ENCODE measurements at regions not wholly inside any gene's neighbourhood (a gene's known extent, or its start where the extent isn't known, plus 50 kb on each side); places are given as distances from the start of the nearest gene placed in this dataset.

DNA sequence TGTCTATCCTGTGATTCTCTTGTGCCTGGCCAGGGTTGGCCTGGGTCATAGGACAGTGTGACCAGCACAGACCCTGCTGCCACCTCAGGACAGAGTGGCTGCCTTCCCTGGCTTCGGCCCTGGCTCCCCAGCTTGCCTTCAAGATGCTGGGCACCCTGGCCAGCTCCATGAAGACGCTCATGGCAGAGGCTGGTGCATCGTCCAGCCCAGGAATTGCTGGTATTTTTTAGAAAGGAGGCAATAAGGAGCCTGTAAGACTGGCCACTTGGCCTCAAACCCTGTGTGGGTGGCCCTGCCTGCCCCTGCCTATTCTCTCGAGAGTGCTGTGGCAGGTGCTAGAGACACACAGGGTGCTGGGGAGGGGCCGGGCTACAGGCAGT, 70.4 kb upstream of the ACTRT2 start:
- peak overlapping the region in 1 of 2 donors; percentile 10 for H3K27ac ChIP-seq
- H3K36me3 ChIP-seq = no peaks in the 10 kb centered on the region
- no peaks in the 10 kb centered on the region for H3K27me3 ChIP-seq (replicated peaks; ENCODE audit: insufficient read depth)
- peaks cover 10 to 31% of the 10 kb centered on the region in 2 donors for H3K4me1 ChIP-seq (ENCODE audit: control insufficient read depth in 1 of 2, low read depth in 2 of 2)
- DNase-seq (ENCODE audit: low spot score) (no peak), ATAC-seq (ENCODE audit: insufficient number of reproducible peaks, low FRiP score, low read depth) (no peak)
- no peak overlapping the region for H3K4me3 ChIP-seq
- peaks cover 8% of the 10 kb centered on the region for H3K9me3 ChIP-seq
- TF ChIP-seq CTCF (IDR thresholded peaks at IDR 0.05) = no peak

DNA sequence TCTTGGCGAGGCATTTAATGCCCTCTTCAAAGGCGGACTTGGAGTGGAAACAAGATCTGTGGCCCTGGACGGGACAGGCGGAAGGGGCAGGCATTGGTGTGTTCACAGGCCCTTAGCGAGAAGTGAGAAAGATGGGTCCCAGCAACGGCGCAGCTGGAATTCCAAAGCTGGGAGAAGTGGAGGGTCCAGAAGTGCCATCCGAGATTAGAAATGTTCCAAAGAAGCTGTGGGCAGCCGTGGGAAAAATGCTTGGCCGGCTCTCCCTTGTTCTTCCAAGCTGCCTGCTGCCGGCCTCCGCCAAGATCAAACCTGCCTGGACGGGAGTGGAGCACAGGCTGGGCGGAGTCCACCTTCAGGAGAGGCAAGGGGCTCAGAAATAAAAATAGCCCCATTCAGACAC, 69.4 kb upstream of the ACTRT2 start:
- Histone ChIP-seq H3K36me3 (no peaks in the 10 kb centered on the region), H3K27me3 (replicated peaks; ENCODE audit: insufficient read depth) (no peaks in the 10 kb centered on the region), H3K9me3 (peaks cover 8% of the 10 kb centered on the region), H3K27ac (peak overlapping the region; percentile 10 to 60), H3K4me1 (ENCODE audit: control insufficient read depth in 1 of 2, low read depth in 2 of 2) (peaks cover 10 to 31% of the 10 kb centered on the region in 2 donors), H3K4me3 (no peak overlapping the region)
- DNase-seq (ENCODE audit: low spot score) (no peak), ATAC-seq (ENCODE audit: insufficient number of reproducible peaks, low FRiP score, low read depth) (no peak)
- no peak for TF ChIP-seq CTCF (IDR thresholded peaks at IDR 0.05)

DNA sequence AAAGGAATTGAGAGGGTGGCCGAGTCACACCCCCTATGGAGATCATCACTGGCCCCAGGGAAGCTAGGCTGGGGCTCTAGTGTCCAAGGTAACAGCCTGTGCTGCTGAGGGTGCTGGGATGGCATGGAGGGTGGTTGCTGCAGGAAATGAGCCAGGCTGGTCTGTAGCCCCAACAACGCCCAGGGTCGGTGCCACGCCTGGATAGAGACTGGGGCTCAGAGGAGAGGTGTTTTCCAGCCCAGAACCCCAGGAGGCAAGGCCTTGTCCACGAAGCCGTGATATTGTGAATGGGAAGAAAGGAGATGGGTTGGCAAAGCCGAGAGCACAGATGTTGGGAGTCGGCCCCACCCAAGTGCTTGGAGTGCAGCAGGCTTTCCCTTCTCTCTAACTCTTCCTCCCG, 68.9 kb upstream of the ACTRT2 start:
- Histone ChIP-seq H3K27ac (no peak overlapping the region), H3K4me3 (no peak overlapping the region), H3K4me1 (ENCODE audit: control insufficient read depth in 1 of 2, low read depth in 2 of 2) (peaks cover 10 to 31% of the 10 kb centered on the region in 2 donors), H3K27me3 (replicated peaks; ENCODE audit: insufficient read depth) (no peaks in the 10 kb centered on the region), H3K36me3 (no peaks in the 10 kb centered on the region), H3K9me3 (peaks cover 8% of the 10 kb centered on the region)
- DNase-seq (ENCODE audit: low spot score) (no peak), ATAC-seq (ENCODE audit: insufficient number of reproducible peaks, low FRiP score, low read depth) (no peak)
- no peak for TF ChIP-seq CTCF (IDR thresholded peaks at IDR 0.05)

DNA sequence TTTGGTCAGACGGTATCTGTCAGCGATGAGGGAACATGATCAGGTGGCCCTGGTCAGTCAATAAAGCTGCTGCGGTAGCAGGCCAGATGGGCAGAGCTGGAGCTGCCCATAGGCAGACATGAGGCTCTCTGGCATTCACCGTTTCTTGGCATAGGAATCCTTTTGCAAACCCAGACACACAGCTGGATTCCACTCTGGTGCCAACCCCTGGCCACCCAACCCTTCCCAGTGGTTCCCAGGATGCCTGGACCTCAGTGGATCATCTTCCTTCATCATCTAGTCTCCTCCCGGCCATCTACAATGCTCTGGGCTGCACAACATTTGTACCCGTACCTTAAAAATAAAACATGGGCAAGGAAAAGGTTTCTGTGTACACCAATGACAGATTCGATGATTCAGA, 68.3 kb upstream of the ACTRT2 start:
- ATAC-seq (ENCODE audit: insufficient number of reproducible peaks, low FRiP score, low read depth) = no peak
- Histone ChIP-seq H3K4me1 (ENCODE audit: control insufficient read depth in 1 of 2, low read depth in 2 of 2) (peaks cover 10 to 31% of the 10 kb centered on the region in 2 donors), H3K27ac (no peak overlapping the region), H3K4me3 (no peak overlapping the region), H3K9me3 (peaks cover 14% of the 10 kb centered on the region), H3K27me3 (replicated peaks; ENCODE audit: insufficient read depth) (no peaks in the 10 kb centered on the region), H3K36me3 (no peaks in the 10 kb centered on the region)
- no peak for DNase-seq (ENCODE audit: low spot score)
- TF ChIP-seq CTCF (IDR thresholded peaks at IDR 0.05) = no peak

- H3K4me3 ChIP-seq = no peak overlapping the region
- H3K27me3 ChIP-seq (replicated peaks; ENCODE audit: insufficient read depth) = no peaks in the 10 kb centered on the region
- H3K4me1 ChIP-seq (ENCODE audit: control insufficient read depth in 1 of 2, low read depth in 2 of 2) = peaks cover 10 to 31% of the 10 kb centered on the region in 2 donors
- H3K27ac ChIP-seq = no peak overlapping the region
- DNase-seq (ENCODE audit: low spot score) = no peak
- TF ChIP-seq CTCF (IDR thresholded peaks at IDR 0.05) = no peak
- no peaks in the 10 kb centered on the region for H3K36me3 ChIP-seq
- ATAC-seq (ENCODE audit: insufficient number of reproducible peaks, low FRiP score, low read depth) = no peak
- peaks cover 17% of the 10 kb centered on the region for H3K9me3 ChIP-seq
These were observed 67.5 kb upstream of the ACTRT2 start for GRCh38 chr1:2953688-2954285.
